Small intestine (tissue), 7 donors: ENCODE measurements at regions not wholly inside any gene's neighbourhood (a gene's known extent, or its start where the extent isn't known, plus 50 kb on each side); places are given as distances from the start of the nearest gene placed in this dataset.

Experiments used
- DNase-seq, 2 donors: peaks; one replicate each; pipeline versions ENCODE4 v3.0.0 to v3.0.0-alpha.2; 2013
- FAIRE-seq: peaks from 2 replicates; lab custom pipeline; 2012; peaks lifted over from hg19 to GRCh38; lab: Jason Lieb, UNC
- H3K27ac ChIP-seq, 3 donors: one replicate each; pipeline ENCODE4 v1.5.1; 2013; ENCODE audit warnings: low read length in 2 of 3, mild to moderate bottlenecking in 2 of 3, control low read depth in 1 of 3, inconsistent platforms in 1 of 3, low read depth in 1 of 3, moderate library complexity in 1 of 3
- H3K27me3 ChIP-seq, 3 donors: one replicate each; pipeline ENCODE4 v1.6.1; 2013; ENCODE audit warnings: low read length in 3 of 3, inconsistent platforms in 1 of 3; ENCODE audit not compliant: control insufficient read depth in 3 of 3, insufficient read depth in 3 of 3
- H3K36me3 ChIP-seq, 3 donors: one replicate each; pipeline ENCODE4 v1.6.1; 2013; ENCODE audit warnings: low read length in 3 of 3, inconsistent platforms in 1 of 3, low read depth in 1 of 3, mild to moderate bottlenecking in 1 of 3, moderate library complexity in 1 of 3; ENCODE audit not compliant: control insufficient read depth in 3 of 3, insufficient read depth in 2 of 3
- H3K4me1 ChIP-seq, 3 donors: one replicate each; pipeline ENCODE4 v1.6.1; 2013; ENCODE audit warnings: low read length in 2 of 3, inconsistent platforms in 1 of 3, low read depth in 1 of 3, mild to moderate bottlenecking in 1 of 3, moderate library complexity in 1 of 3; ENCODE audit not compliant: control insufficient read depth in 3 of 3, insufficient read depth in 2 of 3
- H3K4me3 ChIP-seq, 3 donors: one replicate each; pipeline ENCODE4 v1.5.1; 2013; ENCODE audit warnings: low read length in 3 of 3, control low read depth in 1 of 3, inconsistent platforms in 1 of 3, low read depth in 1 of 3, mild to moderate bottlenecking in 1 of 3, moderate library complexity in 1 of 3
- H3K9me3 ChIP-seq, 2 donors: one replicate each; pipeline ENCODE4 v1.6.1; 2013; ENCODE audit warnings: low read depth in 1 of 2, low read length in 1 of 2; ENCODE audit not compliant: control insufficient read depth in 2 of 2, insufficient read depth in 1 of 2
- WGBS, 3 donors: extraction: QIAGEN DNeasy Blood & Tissue Kit; methylation state at CpG; one replicate each; pipeline ENCODE4 v1.1.7; 2013; 5-methylcytosine and 5-hydroxymethylcytosine counted together
- donor health status: healthy with polysubstance abuse.
- donor health status: control.
- donor health status: control.
- donor health status: Bipolar disorder and iron deficiency.
- donor health status: healthy.

- Histone ChIP-seq H3K4me3 (no peak overlapping the region), H3K27me3 (no peaks in the 10 kb centered on the region), H3K36me3 (peaks cover 0 to 28% (median 0%) of the 10 kb centered on the region in 3 donors), H3K9me3 (no peaks in the 10 kb centered on the region), H3K4me1 (peaks cover 0 to 15% (median 2%) of the 10 kb centered on the region in 3 donors), H3K27ac (peak overlapping the region in 1 of 3 donors; percentile 13)
- DNase-seq (no peak), FAIRE-seq (no peak)
- WGBS, 3 donors = 82 to 84% (median 82%) methylated on average over 21 to 23 of the region's 23 CpGs
These were observed 69.4 kb upstream of the HGFAC start for GRCh38 chr4:3372264-3372932.

- DNase-seq (peak; percentile 3 to 11), FAIRE-seq (no peak)
- Histone ChIP-seq H3K36me3 (peaks cover 0 to 28% (median 0%) of the 10 kb centered on the region in 3 donors), H3K9me3 (no peaks in the 10 kb centered on the region), H3K4me3 (no peak overlapping the region), H3K27me3 (no peaks in the 10 kb centered on the region), H3K4me1 (peaks cover 0 to 15% (median 2%) of the 10 kb centered on the region in 3 donors), H3K27ac (peak overlapping the region in 1 of 3 donors; percentile 13)
- WGBS, 3 donors = 77 to 88% (median 86%) methylated on average over 28 of the region's 28 CpGs
These were observed 68.8 kb upstream of the HGFAC start for GRCh38 chr4:3372933-3373465.

- H3K4me1 ChIP-seq = peaks cover 0 to 15% (median 2%) of the 10 kb centered on the region in 3 donors
- WGBS, 3 donors = 93 to 97% (median 95%) methylated on average over 19 of the region's 19 CpGs
- no peak overlapping the region for H3K4me3 ChIP-seq
- H3K27ac ChIP-seq = no peak overlapping the region
- peaks cover 0 to 28% (median 0%) of the 10 kb centered on the region in 3 donors for H3K36me3 ChIP-seq
- no peak for FAIRE-seq
- no peaks in the 10 kb centered on the region for H3K27me3 ChIP-seq
- no peaks in the 10 kb centered on the region for H3K9me3 ChIP-seq
- DNase-seq = no peak
These were observed 68.3 kb upstream of the HGFAC start for GRCh38 chr4:3373468-3373867.

- FAIRE-seq = no peak
- no peak overlapping the region for H3K27ac ChIP-seq
- H3K27me3 ChIP-seq = no peaks in the 10 kb centered on the region
- DNase-seq = no peak
- no peak overlapping the region for H3K4me3 ChIP-seq
- peaks cover 0 to 11% (median 2%) of the 10 kb centered on the region in 3 donors for H3K4me1 ChIP-seq
- WGBS, 3 donors = 93 to 96% (median 96%) methylated on average over 29 of the region's 29 CpGs
- H3K9me3 ChIP-seq = no peaks in the 10 kb centered on the region
- H3K36me3 ChIP-seq = peaks cover 0 to 28% (median 0%) of the 10 kb centered on the region in 3 donors
These were observed 67.6 kb upstream of the HGFAC start for GRCh38 chr4:3374011-3374645.

- H3K36me3 ChIP-seq = peaks cover 0 to 28% (median 0%) of the 10 kb centered on the region in 3 donors
- H3K27me3 ChIP-seq = no peaks in the 10 kb centered on the region
- H3K4me3 ChIP-seq = no peak overlapping the region
- DNase-seq (no peak), FAIRE-seq (no peak)
- H3K4me1 ChIP-seq = peaks cover 0 to 5% (median 0%) of the 10 kb centered on the region in 3 donors
- WGBS, 3 donors = 80 to 90% (median 80%) methylated on average over 11 of the region's 11 CpGs
- no peak overlapping the region for H3K27ac ChIP-seq
- peaks cover 0 to 3% of the 10 kb centered on the region in 2 donors for H3K9me3 ChIP-seq
These were observed 67.1 kb upstream of the HGFAC start for GRCh38 chr4:3374667-3375066.

GRCh38 chr4:3375688-3376087 is 66.1 kb upstream of the HGFAC start:
- no peaks in the 10 kb centered on the region for H3K27me3 ChIP-seq
- DNase-seq (no peak), FAIRE-seq (no peak)
- H3K27ac ChIP-seq = no peak overlapping the region
- 68 to 77% (median 72%) methylated on average over 7 of the region's 7 CpGs for WGBS, 3 donors
- peaks cover 0 to 33% (median 0%) of the 10 kb centered on the region in 3 donors for H3K36me3 ChIP-seq
- H3K9me3 ChIP-seq = peaks cover 0 to 13% of the 10 kb centered on the region in 2 donors
- peaks cover 0 to 5% (median 0%) of the 10 kb centered on the region in 3 donors for H3K4me1 ChIP-seq
- H3K4me3 ChIP-seq = no peak overlapping the region

- Histone ChIP-seq H3K27me3 (no peaks in the 10 kb centered on the region), H3K4me3 (no peak overlapping the region), H3K9me3 (peaks cover 0 to 17% of the 10 kb centered on the region in 2 donors), H3K36me3 (peaks cover 0 to 33% (median 0%) of the 10 kb centered on the region in 3 donors), H3K4me1 (no peaks in the 10 kb centered on the region), H3K27ac (no peak overlapping the region)
- WGBS, 3 donors = 90% methylated on average over 10 of the region's 10 CpGs
- FAIRE-seq (no peak), DNase-seq (no peak)
These were observed 65.5 kb upstream of the HGFAC start for GRCh38 chr4:3376266-3376665.

GRCh38 chr4:3377557-3377956 is 64.2 kb upstream of the HGFAC start:
- Histone ChIP-seq H3K9me3 (peaks cover 0 to 17% of the 10 kb centered on the region in 2 donors), H3K4me3 (no peak overlapping the region), H3K27me3 (no peaks in the 10 kb centered on the region), H3K4me1 (no peaks in the 10 kb centered on the region), H3K27ac (no peak overlapping the region), H3K36me3 (peaks cover 0 to 33% (median 0%) of the 10 kb centered on the region in 3 donors)
- 87 to 96% (median 95%) methylated on average over 6 of the region's 6 CpGs for WGBS, 3 donors
- FAIRE-seq = no peak
- no peak for DNase-seq
